Osteocyte (in vitro differentiated cells): ENCODE measurements at regions not wholly inside any gene's neighbourhood (a gene's known extent, or its start where the extent isn't known, plus 50 kb on each side); places are given as distances from the start of the nearest gene placed in this dataset.

Source experiments
- DNase-seq: peaks from one replicate; pipeline ENCODE4 v3.0.0; 2021; ENCODE audit warnings: mixed read lengths; ENCODE audit not compliant: unreplicated experiment; ENCODE audit errors: extremely low spot score
- H3K27ac Mint-ChIP-seq: one replicate; pipeline ENCODE4 v1.8.0; 2021; ENCODE audit warnings: mild to moderate bottlenecking, mixed read lengths; ENCODE audit not compliant: unreplicated experiment
- H3K27me3 Mint-ChIP-seq: one replicate; pipeline ENCODE4 v1.8.0; 2021; ENCODE audit warnings: mixed read lengths; ENCODE audit not compliant: unreplicated experiment
- H3K36me3 Mint-ChIP-seq: one replicate; pipeline ENCODE4 v1.8.0; 2021; ENCODE audit warnings: mixed read lengths; ENCODE audit not compliant: unreplicated experiment
- H3K4me1 Mint-ChIP-seq: one replicate; pipeline ENCODE4 v1.8.0; 2021; ENCODE audit warnings: mixed read lengths; ENCODE audit not compliant: unreplicated experiment
- H3K4me3 Mint-ChIP-seq: one replicate; pipeline ENCODE4 v1.8.0; 2021; ENCODE audit warnings: mild to moderate bottlenecking, moderate library complexity, mixed read lengths; ENCODE audit not compliant: unreplicated experiment
- H3K9me3 Mint-ChIP-seq: one replicate; pipeline ENCODE4 v1.8.0; 2021; ENCODE audit warnings: mixed read lengths; ENCODE audit not compliant: unreplicated experiment
- TF ChIP-seq, protein P1 (sequence below): fragments of 200-600 bp; sonication (generic); IDR thresholded peaks from 2 replicates; pipeline ENCODE4 v1.5.0; 2021; ENCODE audit warnings: antibody characterized with exemption, mild to moderate bottlenecking, moderate library complexity

- no peak overlapping the region for H3K4me3 Mint-ChIP-seq
- H3K36me3 Mint-ChIP-seq = no peaks in the 10 kb centered on the region
- no peak for DNase-seq
- H3K27ac Mint-ChIP-seq = no peak overlapping the region
- peaks cover 5% of the 10 kb centered on the region for H3K9me3 Mint-ChIP-seq
- H3K4me1 Mint-ChIP-seq = no peaks in the 10 kb centered on the region
- TF ChIP-seq, protein P1, sequence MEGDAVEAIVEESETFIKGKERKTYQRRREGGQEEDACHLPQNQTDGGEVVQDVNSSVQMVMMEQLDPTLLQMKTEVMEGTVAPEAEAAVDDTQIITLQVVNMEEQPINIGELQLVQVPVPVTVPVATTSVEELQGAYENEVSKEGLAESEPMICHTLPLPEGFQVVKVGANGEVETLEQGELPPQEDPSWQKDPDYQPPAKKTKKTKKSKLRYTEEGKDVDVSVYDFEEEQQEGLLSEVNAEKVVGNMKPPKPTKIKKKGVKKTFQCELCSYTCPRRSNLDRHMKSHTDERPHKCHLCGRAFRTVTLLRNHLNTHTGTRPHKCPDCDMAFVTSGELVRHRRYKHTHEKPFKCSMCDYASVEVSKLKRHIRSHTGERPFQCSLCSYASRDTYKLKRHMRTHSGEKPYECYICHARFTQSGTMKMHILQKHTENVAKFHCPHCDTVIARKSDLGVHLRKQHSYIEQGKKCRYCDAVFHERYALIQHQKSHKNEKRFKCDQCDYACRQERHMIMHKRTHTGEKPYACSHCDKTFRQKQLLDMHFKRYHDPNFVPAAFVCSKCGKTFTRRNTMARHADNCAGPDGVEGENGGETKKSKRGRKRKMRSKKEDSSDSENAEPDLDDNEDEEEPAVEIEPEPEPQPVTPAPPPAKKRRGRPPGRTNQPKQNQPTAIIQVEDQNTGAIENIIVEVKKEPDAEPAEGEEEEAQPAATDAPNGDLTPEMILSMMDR = no peak
- no peaks in the 10 kb centered on the region for H3K27me3 Mint-ChIP-seq
These were observed 541.4 kb upstream of the TENM4 start for GRCh38 chr11:79982185-79982584.

DNA sequence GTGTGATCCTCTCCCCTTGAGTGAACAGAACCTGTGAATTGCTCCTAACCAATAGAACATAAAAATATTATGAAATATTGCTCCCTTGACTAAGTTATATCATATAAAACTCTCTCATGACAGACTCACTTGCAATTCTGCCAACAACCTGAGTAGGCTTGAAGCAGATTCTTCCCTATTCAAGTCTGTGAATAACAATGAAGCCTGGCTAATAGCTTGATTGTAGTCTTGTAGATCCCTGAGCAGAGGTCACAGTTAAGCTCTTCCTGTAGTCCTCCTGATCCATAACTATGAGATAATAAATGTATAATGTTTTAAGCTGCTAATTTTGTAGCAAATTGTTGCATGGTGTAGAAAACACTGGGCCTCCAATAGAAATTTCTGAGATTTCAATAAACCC lies 540.1 kb upstream of the TENM4 start:
- Mint-ChIP-seq H3K4me3 (no peak overlapping the region), H3K27ac (no peak overlapping the region), H3K4me1 (no peaks in the 10 kb centered on the region), H3K9me3 (peaks cover 5% of the 10 kb centered on the region), H3K36me3 (no peaks in the 10 kb centered on the region), H3K27me3 (no peaks in the 10 kb centered on the region)
- TF ChIP-seq, protein P1 = no peak
- DNase-seq = no peak

DNA sequence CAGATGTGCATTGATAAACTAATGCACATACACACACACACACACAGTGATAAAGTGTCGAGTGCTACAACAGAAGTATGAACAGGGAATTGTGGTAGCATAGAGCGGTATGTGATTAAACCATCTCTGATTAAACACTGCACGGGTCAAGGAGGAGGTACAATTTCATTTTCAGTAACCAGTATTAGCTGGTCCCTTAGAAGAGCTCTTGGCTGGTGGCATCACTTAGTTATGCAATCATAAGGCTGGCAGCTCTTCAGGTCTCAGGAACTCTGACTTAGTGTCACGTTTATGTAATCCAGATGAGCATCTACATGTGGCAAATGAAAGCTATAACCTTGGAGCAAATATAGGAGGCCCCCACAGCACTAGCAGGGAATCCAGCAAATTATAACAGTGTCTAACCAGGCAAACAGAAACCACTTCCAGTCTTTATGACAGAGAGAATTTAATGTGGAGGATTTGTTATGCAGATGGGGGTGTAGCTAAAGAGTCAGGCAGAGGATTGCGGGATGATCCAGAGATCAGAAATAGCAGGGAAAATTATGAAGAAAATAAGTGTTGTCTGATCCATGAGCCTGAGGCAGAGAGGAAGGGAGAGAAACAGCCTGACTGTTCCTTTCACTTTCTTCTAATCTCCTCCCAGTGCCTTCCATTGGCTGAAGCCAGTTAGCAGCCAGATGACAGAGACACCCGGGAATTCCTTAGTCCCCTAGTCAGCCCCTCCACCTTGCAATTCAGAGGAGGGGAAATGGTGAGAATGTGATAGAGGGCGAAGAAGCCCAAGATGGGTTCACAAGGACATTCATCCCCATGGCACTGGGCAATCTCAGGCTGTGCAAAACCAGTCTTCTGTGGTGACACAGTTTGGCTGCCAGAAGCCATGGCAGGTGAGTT lies 533.1 kb upstream of the TENM4 start:
- TF ChIP-seq, protein P1 = no peak
- no peak overlapping the region for H3K27ac Mint-ChIP-seq
- no peaks in the 10 kb centered on the region for H3K27me3 Mint-ChIP-seq
- H3K4me1 Mint-ChIP-seq = no peaks in the 10 kb centered on the region
- H3K4me3 Mint-ChIP-seq = no peak overlapping the region
- H3K9me3 Mint-ChIP-seq = no peaks in the 10 kb centered on the region
- DNase-seq = no peak
- H3K36me3 Mint-ChIP-seq = no peaks in the 10 kb centered on the region

- TF ChIP-seq, protein P1 = no peak
- Mint-ChIP-seq H3K36me3 (no peaks in the 10 kb centered on the region), H3K27me3 (no peaks in the 10 kb centered on the region), H3K4me1 (no peaks in the 10 kb centered on the region), H3K4me3 (no peak overlapping the region), H3K27ac (no peak overlapping the region), H3K9me3 (peaks cover 4% of the 10 kb centered on the region)
- no peak for DNase-seq
These were observed 530.4 kb upstream of the TENM4 start for GRCh38 chr11:79971255-79971654.

DNA sequence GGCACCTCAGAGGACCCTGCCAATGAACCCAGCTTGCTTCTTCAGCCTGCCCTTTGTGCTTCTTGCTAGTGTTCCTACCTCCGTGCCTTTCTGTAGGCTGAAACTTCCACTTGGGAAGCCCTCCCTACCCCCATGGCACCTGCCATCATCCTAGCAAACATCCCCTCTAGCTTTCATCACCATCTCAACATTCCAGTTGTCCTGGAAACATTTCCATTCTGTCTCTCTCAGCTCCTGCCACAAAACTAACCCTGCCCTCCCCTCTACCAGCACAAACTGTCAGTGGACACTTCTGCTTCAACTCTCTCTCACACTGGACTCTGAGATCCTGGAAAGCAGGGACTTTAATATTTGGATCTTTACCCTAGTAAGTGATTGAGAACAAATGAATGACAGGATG lies 525.8 kb upstream of the TENM4 start:
- TF ChIP-seq, protein P1 = no peak
- Mint-ChIP-seq H3K27ac (no peak overlapping the region), H3K9me3 (peaks cover 4% of the 10 kb centered on the region), H3K27me3 (no peaks in the 10 kb centered on the region), H3K4me1 (no peaks in the 10 kb centered on the region), H3K36me3 (no peaks in the 10 kb centered on the region), H3K4me3 (no peak overlapping the region)
- DNase-seq = no peak
